ENCODE measurements at regions not wholly inside any gene's neighbourhood (a gene's known extent, or its start where the extent isn't known, plus 50 kb on each side); places are given as distances from the start of the nearest gene placed in this dataset.

GRCh38 chr2:104701411-104701911 lies 152.5 kb upstream of the POU3F3 start:
- H3K9ac ChIP-seq (replicated peaks in 1 of 4; ENCODE audit: extremely low read depth in 1 of 4, low read depth in 3 of 4, low read length in 3 of 4) = no peak overlapping the region
- no peak overlapping the region for H2BK15ac ChIP-seq (ENCODE audit: low read length)
- no peak overlapping the region for H2AFZ ChIP-seq (ENCODE audit: low read length)
- H3K79me1 ChIP-seq (ENCODE audit: low read depth, low read length) = no peaks in the 10 kb centered on the region
- H3K36me3 ChIP-seq (ENCODE audit: control insufficient read depth in 2 of 4, insufficient read depth in 4 of 4, low read length in 3 of 4) = no peaks in the 10 kb centered on the region
- H2BK120ac ChIP-seq (replicated peaks; ENCODE audit: low read depth, low read length) = no peak overlapping the region
- no peak overlapping the region for H3K18ac ChIP-seq (ENCODE audit: extremely low read depth, low read length)
- H3K4ac ChIP-seq (replicated peaks; ENCODE audit: insufficient read length, low read depth, low read length) = no peak overlapping the region
- no peak overlapping the region for H3K14ac ChIP-seq (ENCODE audit: insufficient read length)
- 86% methylated on average over 19 of the region's 19 CpGs; no CpG with 5 or more reads in 1 of the 2 experiments for WGBS, 2 experiments (ENCODE audit: extremely low coverage in 1 of 2, insufficient coverage in 1 of 2, insufficient read length in 1 of 2, insufficient replicate concordance in 2 of 2, low coverage in 1 of 2, low lambda C conversion rate in 2 of 2, missing lambda C conversion rate in 1 of 2)
- H2BK20ac ChIP-seq (ENCODE audit: low read length) = no peak overlapping the region
- H3K56ac ChIP-seq (replicated peaks; ENCODE audit: insufficient read length, low read depth, low read length) = no peak overlapping the region
- H3K4me1 ChIP-seq (replicated peaks in 1 of 4; ENCODE audit: control insufficient read depth in 3 of 4, insufficient read depth in 4 of 4, low read length in 3 of 4) = peaks cover 0 to 8% (median 0%) of the 10 kb centered on the region in 4 experiments; a peak in 6 of 7 replicates
- H3K27ac ChIP-seq (ENCODE audit: low read depth, low read length) = no peak overlapping the region
- H4K5ac ChIP-seq (ENCODE audit: insufficient read length, low read depth, low read length) = no peak overlapping the region
- no peak overlapping the region for H2AK5ac ChIP-seq (ENCODE audit: low read depth, low read length)
- no peak overlapping the region for H3K4me2 ChIP-seq (ENCODE audit: insufficient read depth in 1 of 2, low read depth in 2 of 2, low read length in 2 of 2)
- no peaks in the 10 kb centered on the region for H3K23me2 ChIP-seq (ENCODE audit: low read depth, low read length)
- DNase-seq (ENCODE audit: low read depth in 1 of 2, low spot score in 2 of 2) (no peak), FAIRE-seq (no peak)
- no peak overlapping the region for H3K23ac ChIP-seq (ENCODE audit: insufficient read length)
- no peaks in the 10 kb centered on the region for H4K20me1 ChIP-seq (replicated peaks in 1 of 2; ENCODE audit: control insufficient read depth in 1 of 2, insufficient read depth in 2 of 2, low read length in 2 of 2)
- no peaks in the 10 kb centered on the region for H3K9me3 ChIP-seq (ENCODE audit: insufficient read depth in 2 of 2, low read depth in 1 of 2, low read length in 1 of 2)
- H3K79me2 ChIP-seq (ENCODE audit: control insufficient read depth in 1 of 2, insufficient read depth in 2 of 2, low read length in 2 of 2) = no peaks in the 10 kb centered on the region
- no peak overlapping the region for H4K91ac ChIP-seq (replicated peaks; ENCODE audit: insufficient read length, low read length)
- H4K8ac ChIP-seq (ENCODE audit: extremely low read depth, insufficient read depth, low read length) = no peak overlapping the region
- no peak overlapping the region for H2BK5ac ChIP-seq (ENCODE audit: low read depth, low read length)
- H2BK12ac ChIP-seq (ENCODE audit: low read depth, low read length) = no peak overlapping the region
- CTCF ChIA-PET (ENCODE audit: partially characterized antibody) = interaction anchor here (0.9 to 1.2 kb wide), 2 partner anchors 32 to 148 kb away, joined by 3 to 4 read pairs; no protein-coding TSS in a partner anchor
- no peaks in the 10 kb centered on the region for H3K27me3 ChIP-seq (replicated peaks in 1 of 4; ENCODE audit: control insufficient read depth in 3 of 4, extremely low read depth in 1 of 4, insufficient read depth in 3 of 4, low read length in 3 of 4)
- POLR2A ChIA-PET (ENCODE audit: partially characterized antibody) = no interaction called here
- H3K4me3 ChIP-seq (ENCODE audit: extremely low read depth in 1 of 4, insufficient read depth in 2 of 4, low read depth in 3 of 4, low read length in 4 of 4) = no peak overlapping the region
- no peak for TF ChIP-seq CBX5 (IDR thresholded peaks at IDR 0.05; ENCODE audit: low read depth, low read length)
- TF ChIP-seq SIN3A (conservative IDR thresholded peaks at IDR 0.05 in 1 of 2, IDR thresholded peaks at IDR 0.05 in 1 of 2; ENCODE audit: low read depth in 1 of 2, low read length in 2 of 2) = no peak
- no peak for TF ChIP-seq NRF1 (IDR thresholded peaks at IDR 0.05; ENCODE audit: low read depth, low read length)
- no peak for TF ChIP-seq POU5F1 (IDR thresholded peaks at IDR 0.05; ENCODE audit: low read depth, low read length)
- no peak for TF ChIP-seq BCL11A (IDR thresholded peaks at IDR 0.05; ENCODE audit: low read depth in 2 of 2, low read length in 2 of 2)
- TF ChIP-seq NANOG (IDR thresholded peaks at IDR 0.05; ENCODE audit: insufficient read depth, low read depth, low read length, poor library complexity, severe bottlenecking) = no peak
- TF ChIP-seq GABPA (IDR thresholded peaks at IDR 0.05; ENCODE audit: borderline replicate concordance, insufficient read depth, low read length) = no peak
- no peak for TF ChIP-seq CHD2 (IDR thresholded peaks at IDR 0.05; ENCODE audit: low read length)
- no peak for TF ChIP-seq HDAC2 (IDR thresholded peaks at IDR 0.05; ENCODE audit: borderline replicate concordance in 1 of 2, low read depth in 2 of 2, low read length in 2 of 2)
- TF ChIP-seq CBX8 (IDR thresholded peaks at IDR 0.05; ENCODE audit: borderline replicate concordance, low read depth, low read length) = no peak
- no peak for TF ChIP-seq KDM4A (IDR thresholded peaks at IDR 0.05; ENCODE audit: low read depth, low read length, severe bottlenecking)

All from H1 (cell line).